Stomach (tissue), 4 donors: ENCODE measurements at regions not wholly inside any gene's neighbourhood (a gene's known extent, or its start where the extent isn't known, plus 50 kb on each side); places are given as distances from the start of the nearest gene placed in this dataset.

Experiments used
- CTCF ChIP-seq, 7 experiments: fragments of 450-650 bp in 4 of 7; fragments of 200-600 bp in 3 of 7; sonication (generic) in 3 of 7; IDR thresholded peaks; one replicate each; pipeline ENCODE4 v1.5.1; 2016 to 2019; ENCODE audit warnings: antibody characterized with exemption in 7 of 7, control low read depth in 2 of 7, mild to moderate bottlenecking in 1 of 7
- EP300 ChIP-seq: sonication (generic); formaldehyde crosslinking; IDR thresholded peaks from one replicate; pipeline ENCODE4 v1.6.1; 2017; ENCODE audit warnings: antibody characterized with exemption
- POLR2A ChIP-seq, 4 donors: fragments of 450-650 bp; IDR thresholded peaks; one replicate each; pipeline ENCODE4 v1.6.1; 2016; ENCODE audit warnings: antibody characterized with exemption in 4 of 4, control low read depth in 2 of 4, mild to moderate bottlenecking in 1 of 4, moderate library complexity in 1 of 4
- POLR2AphosphoS5 ChIP-seq, 3 donors: sonication (generic); formaldehyde crosslinking; IDR thresholded peaks; one replicate each; pipeline ENCODE4 v1.6.1; 2016; ENCODE audit warnings: antibody characterized with exemption in 3 of 3

DNA sequence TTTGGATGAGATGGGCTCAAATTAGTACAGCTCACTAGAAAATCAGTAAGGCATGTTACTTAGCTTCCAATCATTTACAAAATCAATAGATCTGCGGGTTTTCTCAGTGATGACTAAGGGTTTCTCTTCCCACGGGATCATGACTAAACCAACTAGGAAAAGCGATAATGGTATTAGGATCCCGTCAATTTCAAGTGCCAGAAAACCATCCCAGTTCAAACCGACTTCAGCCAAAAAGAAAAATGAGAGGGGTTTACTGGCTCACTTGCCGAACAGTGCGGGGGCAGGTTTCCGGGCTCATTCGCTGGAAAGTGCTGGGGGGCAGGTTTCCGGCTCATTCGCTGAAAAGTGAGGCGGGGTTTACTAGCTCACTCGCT lies 62.1 kb upstream of the LYZL2 start:
- TF ChIP-seq POLR2A (IDR thresholded peaks at IDR 0.05) (no peak), CTCF (IDR thresholded peaks at IDR 0.05) (no peak), POLR2AphosphoS5 (IDR thresholded peaks at IDR 0.05) (no peak), EP300 (no peak)
